GM12891 (cell line): ENCODE measurements at regions not wholly inside any gene's neighbourhood (a gene's known extent, or its start where the extent isn't known, plus 50 kb on each side); places are given as distances from the start of the nearest gene placed in this dataset.

Experiments used
- DNase-seq: peaks from one replicate; pipeline ENCODE4 v3.0.0; 2011; ENCODE audit warnings: low spot score; ENCODE audit not compliant: insufficient read length
- FAIRE-seq: peaks from 2 replicates; lab custom pipeline; 2011; peaks lifted over from hg19 to GRCh38; lab: Jason Lieb, UNC
- PAX5 ChIP-seq: IDR thresholded peaks from 2 replicates; pipeline ENCODE4 v1.6.1; 2011; ENCODE audit warnings: low read length, moderate library complexity, mild to moderate bottlenecking; ENCODE audit not compliant: insufficient read depth, severe bottlenecking
- POLR2A ChIP-seq: IDR thresholded peaks from 2 replicates; pipeline ENCODE4 v1.6.1; 2011; ENCODE audit warnings: low read depth, low read length, control low read depth
- POLR2AphosphoS5 ChIP-seq: IDR thresholded peaks from 2 replicates; pipeline ENCODE4 v1.6.1; 2011; ENCODE audit warnings: low read depth, low read length, control low read depth
- POU2F2 ChIP-seq: IDR thresholded peaks from 2 replicates; pipeline ENCODE4 v1.6.1; 2011; ENCODE audit warnings: low read depth, mild to moderate bottlenecking, control low read depth, low read length, moderate library complexity
- SPI1 ChIP-seq: IDR thresholded peaks from 2 replicates; pipeline ENCODE4 v1.6.1; 2011; ENCODE audit warnings: low read depth, low read length, control low read depth
- TAF1 ChIP-seq: IDR thresholded peaks from 2 replicates; pipeline ENCODE4 v1.6.1; 2011; ENCODE audit warnings: low read depth, low read length, control low read depth

DNA sequence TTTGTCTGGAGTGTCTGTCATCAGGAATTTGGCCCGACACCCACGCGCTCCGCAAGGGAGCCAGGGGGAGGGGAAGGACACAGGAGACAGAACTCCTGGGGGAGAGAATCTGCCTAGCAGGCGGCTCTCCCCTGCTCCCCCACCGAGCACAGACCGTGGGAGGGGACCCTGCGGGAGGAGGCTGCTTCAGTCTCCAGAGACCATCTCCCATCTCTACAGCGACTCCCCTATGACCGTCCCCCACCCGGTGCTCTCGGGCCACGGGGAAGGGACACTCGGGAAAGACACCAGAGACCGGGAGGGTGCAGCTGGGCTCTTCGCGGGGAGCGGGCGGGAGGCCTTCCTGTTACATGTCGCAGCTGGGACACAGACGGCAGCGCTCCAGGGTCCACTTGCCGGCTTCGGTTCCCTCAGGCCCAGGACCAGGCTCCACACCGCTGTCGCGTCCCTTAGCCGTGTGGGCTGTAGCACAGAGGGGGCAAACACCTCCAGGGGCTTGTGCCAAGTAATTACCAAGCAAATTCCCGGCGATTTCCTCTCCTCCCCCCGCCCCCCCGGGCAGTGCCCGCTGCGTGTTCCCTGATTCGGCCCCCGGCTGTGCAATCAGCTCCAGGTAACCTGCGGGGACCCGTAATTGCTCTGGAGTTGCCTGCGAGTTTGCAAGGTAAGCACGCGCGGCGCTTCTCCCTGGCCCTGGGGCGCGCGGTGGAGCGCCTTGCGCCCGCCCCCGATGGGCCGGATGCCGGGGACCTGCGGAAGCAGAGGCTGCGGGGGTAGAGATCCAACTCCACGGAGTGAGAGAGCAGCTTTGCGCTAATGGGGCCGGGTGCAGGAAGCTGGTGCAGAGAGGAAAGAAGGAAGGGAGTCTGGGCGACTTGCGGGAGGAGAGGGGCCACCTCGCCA lies 155.1 kb upstream of the CADM1 start:
- no peak for DNase-seq
- no peak for FAIRE-seq
- no peak for TF ChIP-seq POU2F2
- no peak for TF ChIP-seq POLR2A
- TF ChIP-seq PAX5 = no peak
- no peak for TF ChIP-seq TAF1
- TF ChIP-seq POLR2AphosphoS5 = no peak
- TF ChIP-seq SPI1 = no peak

DNA sequence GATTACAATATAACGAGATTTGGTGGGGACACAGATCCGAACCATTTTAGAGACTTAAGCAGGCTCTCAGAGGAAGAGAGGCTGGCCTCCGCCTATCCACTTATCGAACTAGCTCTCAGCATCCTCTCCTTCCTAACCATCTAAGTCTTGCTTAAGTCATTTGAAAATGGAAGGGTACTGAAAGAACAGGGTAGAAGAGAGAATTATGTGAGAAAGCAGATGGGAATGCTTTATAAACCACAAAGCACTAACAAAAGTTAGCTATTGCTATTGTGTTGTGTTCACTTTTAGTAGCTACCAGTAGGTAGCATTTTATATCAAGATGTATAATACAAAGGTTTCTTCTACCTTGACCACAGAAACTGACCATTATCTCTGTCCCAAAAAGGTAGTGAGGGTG lies 153.4 kb upstream of the CADM1 start:
- TF ChIP-seq POU2F2 (no peak), PAX5 (no peak)
- DNase-seq (no peak), FAIRE-seq (no peak)

DNA sequence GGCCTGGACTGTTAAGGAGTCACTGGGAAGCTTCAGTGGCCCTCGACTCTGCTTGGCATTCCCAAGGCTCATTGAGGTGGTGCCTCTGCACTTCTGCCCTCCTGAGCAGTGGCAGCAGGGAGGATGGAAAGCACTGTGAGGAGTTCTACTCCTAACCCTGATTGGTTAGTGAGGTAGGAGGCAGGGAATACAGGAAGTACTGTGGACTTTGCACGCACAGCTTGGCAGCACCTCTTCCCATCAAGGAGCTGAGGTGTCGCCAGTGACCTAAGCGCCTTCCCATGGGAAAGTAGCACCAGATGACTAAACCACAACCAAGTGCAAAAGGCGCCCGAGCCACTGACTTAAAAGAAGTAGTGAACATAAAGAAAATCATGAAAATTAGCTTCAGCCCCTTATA lies 152.5 kb upstream of the CADM1 start:
- no peak for DNase-seq
- TF ChIP-seq POLR2AphosphoS5 = no peak
- TF ChIP-seq TAF1 = no peak
- TF ChIP-seq PAX5 = no peak
- FAIRE-seq = no peak

DNA sequence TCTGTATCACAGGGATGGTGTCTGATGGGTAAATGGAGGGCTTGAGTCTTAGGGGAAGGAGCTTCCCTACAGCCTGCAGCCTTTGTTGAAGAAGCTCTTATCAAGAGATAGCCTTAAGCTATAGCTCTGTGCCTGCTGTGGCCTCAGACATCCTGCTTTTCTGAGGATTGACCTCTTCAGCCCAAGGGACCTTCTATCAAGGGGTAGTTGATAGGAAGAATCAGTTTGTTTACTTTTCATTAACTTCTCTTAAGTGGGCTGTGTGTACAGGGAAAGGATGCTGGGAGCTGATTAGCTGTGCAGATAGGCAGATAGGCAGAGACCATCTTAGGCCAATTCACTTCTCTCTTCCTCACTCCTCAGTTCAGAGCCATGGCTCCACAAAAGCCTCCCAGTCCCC lies 151.8 kb upstream of the CADM1 start:
- no peak for DNase-seq
- no peak for TF ChIP-seq POLR2AphosphoS5
- no peak for TF ChIP-seq POU2F2
- no peak for TF ChIP-seq TAF1
- TF ChIP-seq SPI1 = no peak
- no peak for TF ChIP-seq PAX5
- no peak for TF ChIP-seq POLR2A
- no peak for FAIRE-seq

DNA sequence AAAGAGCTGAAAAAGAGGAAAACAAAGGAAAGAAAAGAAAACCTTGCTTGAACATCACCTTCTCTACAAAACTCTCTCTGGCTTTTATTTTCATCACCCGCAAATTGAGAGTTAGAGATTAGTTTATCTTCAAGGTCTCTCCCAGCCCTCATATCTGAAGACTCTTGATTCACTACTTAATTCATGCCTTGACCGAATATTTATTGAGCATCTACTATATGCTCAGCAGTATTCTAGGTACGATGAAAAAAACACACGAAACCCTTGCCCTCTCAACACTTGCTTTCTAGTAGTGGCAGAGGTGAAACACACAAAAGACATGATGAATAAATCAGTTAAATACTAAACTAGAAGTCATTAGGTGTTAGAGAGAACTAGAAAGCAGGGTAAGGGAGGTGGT lies 150.6 kb upstream of the CADM1 start:
- TF ChIP-seq SPI1 (no peak), PAX5 (no peak), POLR2A (no peak), POLR2AphosphoS5 (no peak), TAF1 (no peak), POU2F2 (no peak)
- FAIRE-seq (no peak), DNase-seq (no peak)

DNA sequence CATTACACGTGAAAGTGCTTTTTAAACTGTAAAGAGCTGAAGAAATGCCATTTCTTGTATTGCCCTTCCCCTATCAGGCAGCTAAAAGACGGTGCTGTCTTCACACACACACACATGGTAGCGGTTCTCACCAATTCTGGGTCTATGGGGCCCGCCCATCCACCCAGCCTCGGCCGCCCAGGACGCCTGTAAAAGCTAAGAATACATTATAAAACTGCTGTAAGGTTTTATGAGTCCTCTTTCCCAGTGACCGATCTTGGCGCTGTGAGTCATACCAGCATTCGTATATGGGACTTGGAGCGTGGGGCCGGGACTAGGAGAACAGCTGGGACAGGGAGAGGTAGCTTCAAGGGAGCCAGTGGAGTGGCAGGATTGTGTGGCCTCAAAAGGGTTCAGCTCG lies 149.7 kb upstream of the CADM1 start:
- FAIRE-seq (no peak), DNase-seq (no peak)
- TF ChIP-seq SPI1 (no peak), POLR2AphosphoS5 (no peak), PAX5 (no peak), POU2F2 (no peak), TAF1 (no peak), POLR2A (no peak)

DNA sequence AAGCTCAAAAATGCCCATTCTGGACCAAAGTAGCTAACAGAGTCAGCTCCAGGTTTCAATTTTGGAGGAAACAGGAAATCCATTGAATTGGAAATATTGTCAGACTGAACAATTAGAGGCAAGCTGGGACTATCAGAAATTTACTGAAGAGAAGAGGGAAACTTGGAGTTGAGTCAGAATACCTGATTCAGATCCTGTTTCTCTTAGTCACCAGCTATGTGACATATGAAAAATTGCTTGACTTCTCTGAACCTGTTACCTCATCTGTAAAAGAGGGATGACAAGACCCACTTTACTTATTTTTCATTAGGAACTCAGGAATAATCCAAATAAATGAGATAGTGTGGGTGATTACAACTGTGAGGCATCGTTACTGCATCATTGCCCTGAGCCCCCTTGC lies 148.9 kb upstream of the CADM1 start:
- FAIRE-seq = no peak
- DNase-seq = no peak
- TF ChIP-seq POLR2AphosphoS5 (no peak), POLR2A (no peak), POU2F2 (no peak), TAF1 (no peak), PAX5 (no peak), SPI1 (no peak)

DNA sequence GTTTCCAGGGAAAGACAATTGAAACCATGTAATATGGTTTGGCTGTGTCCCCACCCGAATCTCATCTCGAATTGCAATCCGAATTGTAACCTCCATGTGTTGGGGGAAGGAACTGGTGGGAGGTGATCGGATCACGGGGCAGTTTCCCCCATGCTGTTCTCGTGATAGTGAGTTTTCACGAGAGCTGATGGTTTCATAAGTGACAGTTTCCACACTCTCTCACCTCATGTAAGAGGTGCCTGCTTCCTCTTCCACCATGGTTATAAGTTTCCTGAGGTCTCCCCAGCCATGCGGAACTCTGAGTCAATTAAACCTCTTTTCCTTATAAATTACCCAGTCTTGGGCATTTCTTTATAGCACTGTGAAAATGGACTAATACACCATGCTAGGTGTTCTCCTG lies 148.3 kb upstream of the CADM1 start:
- DNase-seq (no peak), FAIRE-seq (no peak)
- TF ChIP-seq PAX5 (no peak), TAF1 (no peak), POLR2AphosphoS5 (no peak), POU2F2 (no peak), POLR2A (no peak), SPI1 (no peak)

DNA sequence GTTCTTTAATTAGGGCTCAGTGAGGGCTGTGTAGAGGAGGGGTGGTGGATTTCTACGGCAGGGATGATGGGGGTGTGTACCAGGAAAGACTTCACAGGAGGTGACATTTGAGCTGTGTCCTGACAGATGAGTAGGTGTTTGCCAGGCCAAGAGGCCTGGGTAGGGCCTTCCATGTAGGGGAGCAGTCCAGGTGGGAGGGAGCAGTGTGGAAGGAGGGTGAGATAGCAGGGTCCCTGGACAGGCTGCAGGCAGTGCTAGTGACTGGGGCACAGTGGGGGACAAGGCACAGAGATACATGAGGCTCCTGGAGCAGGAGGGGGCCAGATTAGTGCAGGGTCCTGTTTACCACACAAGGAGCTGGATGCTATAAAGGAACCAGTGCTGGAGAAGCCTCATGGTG lies 147.9 kb upstream of the CADM1 start:
- FAIRE-seq (no peak), DNase-seq (no peak)
- no peak for TF ChIP-seq TAF1
- TF ChIP-seq SPI1 = no peak
- TF ChIP-seq POLR2AphosphoS5 = no peak
- no peak for TF ChIP-seq POLR2A
- TF ChIP-seq PAX5 = no peak
- TF ChIP-seq POU2F2 = no peak

DNA sequence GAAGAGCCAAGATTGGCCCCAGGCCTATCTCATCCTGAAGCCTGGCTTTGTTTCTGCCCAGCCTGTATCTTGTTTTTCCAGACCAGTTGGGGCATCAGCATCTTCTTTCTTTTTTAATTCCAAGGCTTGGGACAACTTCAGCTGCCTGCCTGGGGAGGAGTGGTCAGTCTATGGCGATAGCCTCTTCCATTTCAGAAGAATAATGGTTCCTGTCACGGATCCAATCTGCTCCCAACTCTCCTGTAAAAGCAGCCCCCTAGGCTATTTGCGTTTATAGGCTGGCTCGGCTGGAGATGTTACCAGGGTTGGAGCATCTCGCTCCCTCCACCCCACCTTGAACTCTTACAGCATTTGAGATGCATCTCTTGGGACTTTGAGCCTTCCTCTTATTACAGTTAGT lies 145.2 kb upstream of the CADM1 start:
- DNase-seq (no peak), FAIRE-seq (no peak)
- TF ChIP-seq PAX5 (no peak), POU2F2 (no peak), SPI1 (no peak), POLR2A (no peak), POLR2AphosphoS5 (no peak), TAF1 (no peak)
